HG02798 (cell line): ENCODE measurements at regions not wholly inside any gene's neighbourhood (a gene's known extent, or its start where the extent isn't known, plus 50 kb on each side); places are given as distances from the start of the nearest gene placed in this dataset.

ENCODE experiments used
- ATAC-seq: cut with Tn5 transposase; IDR thresholded peaks from one replicate; pipeline ENCODE4 v1.9.1; 2021; ENCODE audit warnings: mild to moderate bottlenecking; ENCODE audit not compliant: unreplicated experiment, poor library complexity

- no peak for ATAC-seq
Measured at GRCh38 chr10:124346831-124347230, 71.9 kb downstream of the OAT start.

- no peak for ATAC-seq
Measured at GRCh38 chr10:124345521-124345920, 73.2 kb downstream of the OAT start.

- no peak for ATAC-seq
Measured at GRCh38 chr10:124344931-124345330, 73.8 kb downstream of the OAT start.

- no peak for ATAC-seq
Measured at GRCh38 chr10:124344266-124344590, 74.5 kb downstream of the OAT start.

GRCh38 chr10:124343351-124344265 is 75.1 kb downstream of the OAT start:
- no peak for ATAC-seq

- no peak for ATAC-seq
Measured at GRCh38 chr10:124342821-124343170, 75.9 kb downstream of the OAT start.

GRCh38 chr10:124342136-124342820 is 76.4 kb downstream of the OAT start:
- ATAC-seq = no peak

- ATAC-seq = no peak
Measured at GRCh38 chr10:124341768-124342135, 77.0 kb downstream of the OAT start.

- no peak for ATAC-seq
Measured at GRCh38 chr10:124340033-124340760, 78.5 kb downstream of the OAT start.

GRCh38 chr10:124339119-124340032 is 79.3 kb downstream of the OAT start:
- no peak for ATAC-seq

GRCh38 chr10:124338276-124338925 is 80.3 kb downstream of the OAT start:
- no peak for ATAC-seq

- ATAC-seq = no peak
Measured at GRCh38 chr10:124336186-124336585, 82.5 kb downstream of the OAT start.

- ATAC-seq = no peak
Measured at GRCh38 chr10:124333931-124334330, 84.8 kb downstream of the OAT start.

- ATAC-seq = no peak
Measured at GRCh38 chr10:124332426-124332825, 86.3 kb downstream of the OAT start.

- no peak for ATAC-seq
Measured at GRCh38 chr10:124329941-124330340, 88.8 kb downstream of the OAT start.

GRCh38 chr10:124329362-124329761 is 89.4 kb downstream of the OAT start:
- ATAC-seq = no peak

GRCh38 chr10:124328477-124329220 is 90.1 kb downstream of the OAT start:
- no peak for ATAC-seq

GRCh38 chr10:124325998-124326636 is 92.6 kb downstream of the OAT start:
- ATAC-seq = no peak

- ATAC-seq = no peak
Measured at GRCh38 chr10:124325633-124325914, 93.1 kb downstream of the OAT start.
